ENCODE measurements at regions not wholly inside any gene's neighbourhood (a gene's known extent, or its start where the extent isn't known, plus 50 kb on each side); places are given as distances from the start of the nearest gene placed in this dataset.
"Not testable (repeated sequence)": the region's sequence is repeated elsewhere in the genome, so short reads cannot be mapped to it uniquely, and the experiment has no call there.

GRCh38 chr5:36390640-36391039 is 88.9 kb upstream of the RANBP3L start:
- DNase-seq (ENCODE audit: low read depth in 3 of 3) = no peak

GRCh38 chr5:36392186-36392585 is 90.5 kb upstream of the RANBP3L start:
- DNase-seq (ENCODE audit: low read depth in 3 of 3) = no peak

- no peak for DNase-seq (ENCODE audit: low read depth in 3 of 3)
Observed at GRCh38 chr5:36392818-36393217, 91.1 kb upstream of the RANBP3L start.

- no peak for DNase-seq (ENCODE audit: low read depth in 3 of 3)
Observed at GRCh38 chr5:36393656-36394428, 92.1 kb upstream of the RANBP3L start.

- DNase-seq (ENCODE audit: low read depth in 3 of 3) = no peak
Observed at GRCh38 chr5:36395260-36395659, 93.6 kb upstream of the RANBP3L start.

GRCh38 chr5:36395947-36396346 is 94.2 kb upstream of the RANBP3L start:
- DNase-seq (ENCODE audit: low read depth in 3 of 3) = not testable (repeated sequence)

- DNase-seq (ENCODE audit: low read depth in 3 of 3) = no peak
Observed at GRCh38 chr5:36396640-36397039, 94.9 kb upstream of the RANBP3L start.

GRCh38 chr5:36397901-36398536 is 96.3 kb upstream of the RANBP3L start:
- DNase-seq (ENCODE audit: low read depth in 3 of 3) = no peak

- no peak for DNase-seq (ENCODE audit: low read depth in 3 of 3)
Observed at GRCh38 chr5:36402512-36402906, 100.8 kb upstream of the RANBP3L start.

- no peak for DNase-seq (ENCODE audit: low read depth in 3 of 3)
Observed at GRCh38 chr5:36403632-36404311, 102.1 kb upstream of the RANBP3L start.

- no peak for DNase-seq (ENCODE audit: low read depth in 3 of 3)
Observed at GRCh38 chr5:36406023-36406422, 104.3 kb upstream of the RANBP3L start.

GRCh38 chr5:36407396-36407795 is 105.7 kb upstream of the RANBP3L start:
- DNase-seq (ENCODE audit: low read depth in 3 of 3) = no peak

- DNase-seq (ENCODE audit: low read depth in 3 of 3) = not testable (repeated sequence)
Observed at GRCh38 chr5:36409711-36410110, 108.0 kb upstream of the RANBP3L start.

GRCh38 chr5:36410672-36411071 is 109.0 kb upstream of the RANBP3L start:
- not testable (repeated sequence) for DNase-seq (ENCODE audit: low read depth in 3 of 3)

- DNase-seq (ENCODE audit: low read depth in 3 of 3) = no peak
Observed at GRCh38 chr5:36414869-36415282, 113.2 kb upstream of the RANBP3L start.

GRCh38 chr5:36416605-36417004 is 114.9 kb upstream of the RANBP3L start:
- DNase-seq (ENCODE audit: low read depth in 3 of 3) = no peak

- no peak for DNase-seq (ENCODE audit: low read depth in 3 of 3)
Observed at GRCh38 chr5:36417221-36417620, 115.5 kb upstream of the RANBP3L start.

GRCh38 chr5:36417668-36418067 is 116.0 kb upstream of the RANBP3L start:
- no peak for DNase-seq (ENCODE audit: low read depth in 3 of 3)

- DNase-seq (ENCODE audit: low read depth in 3 of 3) = no peak
Observed at GRCh38 chr5:36418152-36418979, 116.7 kb upstream of the RANBP3L start.

GRCh38 chr5:36421256-36421655 is 119.6 kb upstream of the RANBP3L start:
- no peak for DNase-seq (ENCODE audit: low read depth in 3 of 3)

- no peak for DNase-seq (ENCODE audit: low read depth in 3 of 3)
Observed at GRCh38 chr5:36422952-36423351, 121.2 kb upstream of the RANBP3L start.

Data from stimulated activated CD4-positive, alpha-beta T cell treated with anti-CD3 and anti-CD28 coated beads, TNF-alpha, amount 100 ng/mL, for 4 hours (primary cell).